CD4-positive, alpha-beta T cell (primary cell): ENCODE measurements at regions not wholly inside any gene's neighbourhood (a gene's known extent, or its start where the extent isn't known, plus 50 kb on each side); places are given as distances from the start of the nearest gene placed in this dataset.

Experiments used
- ATAC-seq: fragments of 200-7000 bp; cut with Tn5 transposase; one replicate; pipeline ENCODE4 v1.10.0; 2022; ENCODE audit warnings: mild to moderate bottlenecking; ENCODE audit not compliant: poor library complexity
- CTCF ChIA-PET: fragments of 350-600 bp; sonication (Branson Sonifier 250); formaldehyde crosslinking; loops from one replicate; lab custom pipeline; 2021; ENCODE audit warnings: antibody characterized with exemption, inconsistent platforms; lab: Charles Lee
- POLR2A ChIA-PET: fragments of 350-600 bp; sonication (Branson Sonifier 250); formaldehyde crosslinking; loops from one replicate; lab custom pipeline; 2021; ENCODE audit warnings: antibody characterized with exemption, inconsistent platforms; lab: Charles Lee
- DNase-seq, 14 experiments: peaks; one replicate each; pipeline ENCODE4 v3.0.0-alpha.2; 2013 to 2020; ENCODE audit warnings: mixed read lengths in 2 of 14
- H3K27ac ChIP-seq, 2 donors: one replicate each; pipeline versions ENCODE4 v1.5.1 to v1.7.0; 2013; ENCODE audit warnings: low read length in 2 of 2, low read depth in 1 of 2, mild to moderate bottlenecking in 1 of 2
- H3K27me3 ChIP-seq, 2 experiments: 1 replicate in 1 of 2; 2 replicates in 1 of 2; pipeline versions ENCODE4 v1.6.1 to v1.7.0; 2013; ENCODE audit warnings: low read length in 2 of 2, control low read depth in 1 of 2, mild to moderate bottlenecking in 1 of 2, moderate library complexity in 1 of 2; ENCODE audit not compliant: insufficient read depth in 2 of 2, control insufficient read depth in 1 of 2
- H3K36me3 ChIP-seq: one replicate; pipeline ENCODE4 v1.6.1; 2013; ENCODE audit warnings: low read length, control low read depth; ENCODE audit not compliant: insufficient read depth
- H3K4me1 ChIP-seq: one replicate; pipeline ENCODE4 v1.6.1; 2013; ENCODE audit warnings: low read length, control low read depth; ENCODE audit not compliant: insufficient read depth
- H3K4me3 ChIP-seq: one replicate; pipeline ENCODE4 v1.5.1; 2013; ENCODE audit warnings: mild to moderate bottlenecking, low read length, moderate library complexity
- H3K9me3 ChIP-seq, 2 experiments: 1 replicate in 1 of 2; 2 replicates in 1 of 2; pipeline versions ENCODE4 v1.6.1 to v1.7.0; 2013; ENCODE audit warnings: low read length in 2 of 2, mild to moderate bottlenecking in 2 of 2, control low read depth in 1 of 2, moderate library complexity in 1 of 2; ENCODE audit not compliant: control insufficient read depth in 1 of 2, insufficient read depth in 1 of 2
- H3K27ac Mint-ChIP-seq: one replicate; pipeline ENCODE4 v1.8.0; 2020; ENCODE audit warnings: mixed read lengths
- H3K27me3 Mint-ChIP-seq: one replicate; pipeline ENCODE4 v1.8.0; 2021; ENCODE audit warnings: mixed read lengths
- H3K36me3 Mint-ChIP-seq: one replicate; pipeline ENCODE4 v1.8.0; 2021; ENCODE audit warnings: low read depth, mixed read lengths
- H3K4me1 Mint-ChIP-seq: one replicate; pipeline ENCODE4 v1.8.0; 2021; ENCODE audit warnings: low read depth, mixed read lengths
- H3K4me3 Mint-ChIP-seq: one replicate; pipeline ENCODE4 v1.8.0; 2020; ENCODE audit warnings: mild to moderate bottlenecking, mixed read lengths
- H3K9me3 Mint-ChIP-seq: one replicate; pipeline ENCODE4 v1.8.0; 2020; ENCODE audit warnings: mixed read lengths
- intact Hi-C, 2 experiments: fragments of 100-400 bp; cut with DNase I in 1 of 2; cut with micrococcal nuclease in 1 of 2; formaldehyde crosslinking; loops; one replicate each; pipeline versions ENCODE4 v1.15.1 to v1.9.0; 2023 to 2025; cut with DNase I, micrococcal nuclease
- TF ChIP-seq, protein P1 (sequence below): fragments of 200-600 bp; IDR thresholded peaks from one replicate; pipeline ENCODE4 v1.8.0; 2022; ENCODE audit warnings: antibody characterized with exemption, mild to moderate bottlenecking

DNA sequence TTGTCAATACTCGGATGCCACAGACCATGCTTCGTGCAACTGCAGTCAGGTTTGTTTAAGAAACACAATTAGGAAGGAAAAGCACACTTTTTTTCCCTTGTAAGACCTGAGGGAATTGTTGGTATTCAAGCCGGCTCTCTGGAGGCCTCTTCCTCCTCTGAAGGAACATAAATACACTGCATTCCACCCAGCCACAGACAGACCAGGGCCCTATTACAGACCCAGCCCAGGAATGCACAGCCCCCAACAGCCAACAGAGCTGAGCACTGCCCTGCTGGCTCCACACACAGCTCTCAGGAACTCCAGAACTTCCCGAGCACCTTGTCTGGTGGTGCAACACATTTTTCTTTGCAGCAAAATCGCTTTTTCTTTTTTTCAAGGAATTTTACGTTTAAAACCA is 488.7 kb upstream of the PROK2 start:
- H3K4me1 Mint-ChIP-seq: peaks cover 61% of the 10 kb centered on the region

DNA sequence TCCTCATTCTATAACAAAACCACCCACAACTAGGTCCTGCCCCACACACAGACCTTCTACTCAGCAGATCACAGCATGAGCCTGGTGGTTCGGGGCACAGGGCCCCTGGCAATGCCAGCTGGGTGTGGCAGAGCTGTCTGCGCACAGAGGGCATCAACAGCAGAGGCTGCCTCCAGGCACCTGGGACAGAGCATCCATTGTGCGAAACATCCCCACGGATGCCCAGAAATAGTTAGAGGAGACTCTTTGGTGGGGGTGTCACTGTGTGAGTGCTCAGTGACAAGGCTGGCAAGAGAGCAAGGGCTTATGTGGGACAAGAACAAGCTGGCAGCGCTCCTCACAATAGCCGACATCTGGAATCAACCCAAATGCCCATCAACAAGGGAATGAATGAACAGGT is 487.4 kb upstream of the PROK2 start:
- Mint-ChIP-seq H3K27me3 (no peaks in the 10 kb centered on the region), H3K4me3 (no peak overlapping the region), H3K27ac (no peak overlapping the region), H3K9me3 (no peaks in the 10 kb centered on the region), H3K4me1 (peaks cover 61% of the 10 kb centered on the region), H3K36me3 (no peaks in the 10 kb centered on the region)
- ATAC-seq: no peak
- H3K4me3 ChIP-seq: no peak overlapping the region
- TF ChIP-seq, protein P1, sequence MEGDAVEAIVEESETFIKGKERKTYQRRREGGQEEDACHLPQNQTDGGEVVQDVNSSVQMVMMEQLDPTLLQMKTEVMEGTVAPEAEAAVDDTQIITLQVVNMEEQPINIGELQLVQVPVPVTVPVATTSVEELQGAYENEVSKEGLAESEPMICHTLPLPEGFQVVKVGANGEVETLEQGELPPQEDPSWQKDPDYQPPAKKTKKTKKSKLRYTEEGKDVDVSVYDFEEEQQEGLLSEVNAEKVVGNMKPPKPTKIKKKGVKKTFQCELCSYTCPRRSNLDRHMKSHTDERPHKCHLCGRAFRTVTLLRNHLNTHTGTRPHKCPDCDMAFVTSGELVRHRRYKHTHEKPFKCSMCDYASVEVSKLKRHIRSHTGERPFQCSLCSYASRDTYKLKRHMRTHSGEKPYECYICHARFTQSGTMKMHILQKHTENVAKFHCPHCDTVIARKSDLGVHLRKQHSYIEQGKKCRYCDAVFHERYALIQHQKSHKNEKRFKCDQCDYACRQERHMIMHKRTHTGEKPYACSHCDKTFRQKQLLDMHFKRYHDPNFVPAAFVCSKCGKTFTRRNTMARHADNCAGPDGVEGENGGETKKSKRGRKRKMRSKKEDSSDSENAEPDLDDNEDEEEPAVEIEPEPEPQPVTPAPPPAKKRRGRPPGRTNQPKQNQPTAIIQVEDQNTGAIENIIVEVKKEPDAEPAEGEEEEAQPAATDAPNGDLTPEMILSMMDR: no peak
- no peaks in the 10 kb centered on the region for H3K9me3 ChIP-seq
- peaks cover 37% of the 10 kb centered on the region for H3K4me1 ChIP-seq
- no peaks in the 10 kb centered on the region for H3K27me3 ChIP-seq
- no peak overlapping the region for H3K27ac ChIP-seq
- intact Hi-C loops: no loop called here
- POLR2A ChIA-PET: no interaction called here
- no peak for DNase-seq
- no peaks in the 10 kb centered on the region for H3K36me3 ChIP-seq
- CTCF ChIA-PET: no interaction called here

More for the DNA sequence above, 488.7 kb upstream of the PROK2 start:
- DNase-seq (no peak), ATAC-seq (no peak)
- TF ChIP-seq, protein P1: no peak
- Histone ChIP-seq H3K27me3 (no peaks in the 10 kb centered on the region), H3K27ac (no peak overlapping the region), H3K4me3 (no peak overlapping the region), H3K36me3 (no peaks in the 10 kb centered on the region), H3K4me1 (peaks cover 37% of the 10 kb centered on the region), H3K9me3 (no peaks in the 10 kb centered on the region)
- H3K4me3 Mint-ChIP-seq: no peak overlapping the region
- H3K36me3 Mint-ChIP-seq: no peaks in the 10 kb centered on the region
- CTCF ChIA-PET: no interaction called here
- intact Hi-C loops: no loop called here
- POLR2A ChIA-PET: interaction anchor here (1.1 kb wide), 1 partner anchor 16 kb away, joined by 3 read pairs; no protein-coding TSS in a partner anchor
- H3K27ac Mint-ChIP-seq: no peak overlapping the region
- no peaks in the 10 kb centered on the region for H3K27me3 Mint-ChIP-seq
- H3K9me3 Mint-ChIP-seq: no peaks in the 10 kb centered on the region

DNA sequence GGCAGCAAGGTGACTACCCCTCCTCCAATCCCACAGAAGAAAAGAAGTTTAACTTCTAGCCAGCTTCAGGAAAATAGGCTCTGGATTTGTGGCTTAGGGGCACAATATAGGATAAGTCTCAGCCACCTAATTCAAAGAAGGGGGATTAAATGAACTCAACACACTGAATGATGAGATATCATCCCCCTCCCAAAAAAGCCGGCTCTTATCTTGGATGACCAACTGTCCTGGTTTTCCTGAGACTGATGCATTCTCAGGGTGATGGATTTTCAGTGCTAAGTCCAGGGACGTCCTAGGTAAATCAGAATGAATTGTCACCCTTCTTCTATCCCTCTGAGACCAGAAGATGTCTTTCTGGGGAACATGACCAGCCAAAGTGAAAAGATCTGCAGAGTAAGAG is 487.0 kb upstream of the PROK2 start:
- POLR2A ChIA-PET: no interaction called here
- Histone ChIP-seq H3K27ac (no peak overlapping the region), H3K36me3 (no peaks in the 10 kb centered on the region), H3K27me3 (no peaks in the 10 kb centered on the region), H3K4me3 (no peak overlapping the region), H3K9me3 (no peaks in the 10 kb centered on the region), H3K4me1 (peaks cover 37% of the 10 kb centered on the region)
- DNase-seq (no peak), ATAC-seq (no peak)
- H3K9me3 Mint-ChIP-seq: no peaks in the 10 kb centered on the region
- peaks cover 65% of the 10 kb centered on the region for H3K4me1 Mint-ChIP-seq
- CTCF ChIA-PET: interaction anchor here (0.5 kb wide), 1 partner anchor 29 kb away, joined by 3 read pairs; no protein-coding TSS in a partner anchor
- no peak overlapping the region for H3K27ac Mint-ChIP-seq
- no peak overlapping the region for H3K4me3 Mint-ChIP-seq
- no peaks in the 10 kb centered on the region for H3K27me3 Mint-ChIP-seq
- H3K36me3 Mint-ChIP-seq: no peaks in the 10 kb centered on the region
- intact Hi-C loops: no loop called here
- TF ChIP-seq, protein P1: no peak
